HG02938 (cell line): ENCODE measurements at regions not wholly inside any gene's neighbourhood (a gene's known extent, or its start where the extent isn't known, plus 50 kb on each side); places are given as distances from the start of the nearest gene placed in this dataset.

Experiments used
- ATAC-seq: cut with Tn5 transposase; IDR thresholded peaks from one replicate; pipeline ENCODE4 v1.9.1; 2021; ENCODE audit warnings: mild to moderate bottlenecking, moderate library complexity; ENCODE audit not compliant: unreplicated experiment

- ATAC-seq, result no peak
Measured at GRCh38 chr4:30924495-30924894, 204.3 kb downstream of the PCDH7 start.

DNA sequence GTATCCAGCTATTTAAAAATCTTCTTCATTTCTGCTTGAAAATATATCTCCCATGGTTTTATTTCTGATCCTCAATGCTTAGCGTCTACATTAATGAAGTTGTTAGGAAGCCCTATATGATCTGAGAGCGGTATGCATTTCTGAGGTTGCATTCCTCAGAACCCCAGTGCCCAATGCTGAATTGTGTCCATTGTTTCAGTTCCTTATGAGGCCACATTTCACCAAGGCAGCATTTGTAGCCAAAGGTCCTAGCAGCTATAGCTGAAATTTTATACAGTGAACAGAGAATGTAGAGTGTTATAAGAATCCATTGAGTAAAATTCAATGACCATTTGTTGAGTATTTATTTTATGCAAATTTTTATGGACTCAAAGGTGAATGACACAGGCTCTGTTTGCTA is 209.5 kb downstream of the PCDH7 start:
- no peak for ATAC-seq

DNA sequence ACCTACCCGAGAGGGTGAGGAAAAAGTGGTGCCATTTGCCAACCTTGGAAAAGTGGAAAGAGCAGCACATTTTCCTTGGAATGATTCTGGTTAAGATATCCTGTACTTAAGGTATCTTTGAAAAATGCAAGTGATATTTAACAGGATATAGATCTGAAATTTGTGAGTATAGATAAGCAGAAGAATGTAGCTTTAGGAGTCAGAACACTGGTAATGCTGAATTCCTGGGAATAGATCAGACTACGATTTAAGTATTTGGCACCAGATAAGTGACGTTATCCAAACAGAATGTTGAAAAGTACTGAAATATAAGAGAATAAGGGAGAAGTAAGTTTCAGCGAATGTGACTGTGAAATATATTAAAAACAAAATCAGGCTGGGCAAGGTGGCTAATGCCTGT is 210.1 kb downstream of the PCDH7 start:
- ATAC-seq, result no peak

DNA sequence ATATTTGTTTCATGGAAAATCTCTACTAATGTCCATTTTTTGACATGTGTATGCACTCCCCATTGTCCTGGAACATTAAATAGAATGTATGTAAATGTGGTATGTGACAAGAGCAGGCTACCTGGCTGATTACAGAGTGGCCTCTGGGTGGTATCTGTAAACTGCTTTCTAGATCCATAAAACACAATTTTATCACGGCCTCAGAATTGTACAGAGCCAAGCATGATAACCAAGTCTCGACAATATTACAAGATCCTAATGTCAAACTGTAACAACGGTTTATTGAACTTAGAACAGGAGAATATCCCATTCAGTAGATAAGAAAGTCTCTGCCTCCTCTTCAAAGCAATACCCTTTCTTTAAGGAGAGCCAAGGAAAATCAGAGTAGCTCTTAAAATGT is 212.4 kb downstream of the PCDH7 start:
- ATAC-seq, result no peak

- no peak for ATAC-seq
Measured at GRCh38 chr4:30939069-30939468, 218.9 kb downstream of the PCDH7 start.

DNA sequence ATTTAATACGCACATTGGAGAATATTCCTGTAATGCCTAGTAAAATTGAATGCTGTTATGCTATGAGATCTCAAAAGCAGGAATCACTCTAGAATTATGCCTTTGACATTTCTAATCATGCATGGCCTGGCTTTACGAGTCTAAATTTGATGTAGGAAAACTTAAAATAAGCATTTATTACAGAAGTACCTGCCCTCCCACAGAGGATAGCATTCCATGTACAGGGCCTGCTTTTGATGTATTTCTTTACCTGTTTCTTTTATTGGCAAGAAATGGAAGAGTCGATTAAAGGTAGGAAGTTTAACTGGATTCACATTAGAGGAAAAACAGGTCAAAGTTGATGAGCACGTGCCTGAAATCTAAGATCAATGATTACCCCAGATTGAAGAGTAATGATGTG is 219.5 kb downstream of the PCDH7 start:
- no peak for ATAC-seq

- ATAC-seq, result no peak
Measured at GRCh38 chr4:30941641-30942040, 221.5 kb downstream of the PCDH7 start.

DNA sequence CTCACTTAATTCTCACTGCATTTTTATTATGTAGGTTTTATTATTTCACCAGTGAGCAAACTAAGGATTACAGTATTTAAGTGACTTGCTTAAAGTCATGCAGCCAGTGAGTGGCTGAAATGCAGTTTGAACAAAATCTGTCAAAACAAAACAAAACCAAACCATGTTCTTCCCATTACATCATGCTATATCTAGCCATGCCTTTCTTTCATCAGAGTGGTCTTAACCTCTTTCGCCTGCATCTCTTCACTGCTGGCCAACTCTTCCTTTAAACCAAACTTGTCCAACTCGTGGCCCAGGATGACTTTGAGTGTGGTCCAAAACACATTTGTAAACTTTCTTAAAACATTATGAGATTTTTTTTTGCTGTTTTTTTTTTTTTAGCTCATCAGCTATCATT is 223.2 kb downstream of the PCDH7 start:
- no peak for ATAC-seq

DNA sequence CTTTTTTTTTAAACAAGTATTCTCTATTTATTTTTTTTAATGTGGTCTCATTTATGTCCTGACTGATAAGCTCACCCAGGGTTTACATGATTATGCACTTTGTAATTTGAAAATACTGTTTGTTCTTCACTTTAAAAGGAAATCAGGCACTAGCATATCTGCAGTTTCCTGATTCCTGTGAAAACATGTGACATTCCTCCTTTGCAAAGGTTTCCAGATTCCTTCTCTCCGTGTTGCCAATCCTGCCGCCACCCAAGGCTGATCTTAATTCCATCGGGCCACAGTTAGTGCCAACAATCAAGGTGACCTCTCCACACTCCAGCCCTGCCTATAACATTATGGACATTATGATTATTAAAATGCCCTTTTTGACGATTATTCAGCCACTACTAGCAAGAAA is 225.4 kb downstream of the PCDH7 start:
- ATAC-seq, result no peak

GRCh38 chr4:30946288-30946687 is 226.1 kb downstream of the PCDH7 start:
- ATAC-seq, result no peak

GRCh38 chr4:30948653-30949052 is 228.5 kb downstream of the PCDH7 start:
- no peak for ATAC-seq

- ATAC-seq, result no peak
Measured at GRCh38 chr4:30950737-30951136, 230.6 kb downstream of the PCDH7 start.

GRCh38 chr4:30952526-30953219 is 232.5 kb downstream of the PCDH7 start:
- ATAC-seq, result no peak

DNA sequence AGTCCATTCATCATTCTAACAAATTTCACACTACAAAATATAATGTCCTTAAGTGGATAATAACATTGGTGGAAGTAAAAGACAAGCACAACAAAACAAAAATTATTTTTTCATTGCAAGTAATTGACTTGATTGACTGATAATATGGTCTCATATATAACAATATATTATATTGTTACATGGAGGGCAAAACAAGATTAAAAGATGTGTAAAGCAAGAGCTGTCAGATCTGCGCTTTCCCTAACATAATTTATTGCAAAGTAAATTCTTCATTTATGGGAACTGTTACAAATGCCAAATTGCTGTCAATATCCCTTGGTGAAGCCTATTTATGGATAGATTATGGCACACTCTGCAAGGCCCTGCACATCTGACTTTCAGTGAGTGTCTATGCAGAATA is 233.6 kb downstream of the PCDH7 start:
- no peak for ATAC-seq

DNA sequence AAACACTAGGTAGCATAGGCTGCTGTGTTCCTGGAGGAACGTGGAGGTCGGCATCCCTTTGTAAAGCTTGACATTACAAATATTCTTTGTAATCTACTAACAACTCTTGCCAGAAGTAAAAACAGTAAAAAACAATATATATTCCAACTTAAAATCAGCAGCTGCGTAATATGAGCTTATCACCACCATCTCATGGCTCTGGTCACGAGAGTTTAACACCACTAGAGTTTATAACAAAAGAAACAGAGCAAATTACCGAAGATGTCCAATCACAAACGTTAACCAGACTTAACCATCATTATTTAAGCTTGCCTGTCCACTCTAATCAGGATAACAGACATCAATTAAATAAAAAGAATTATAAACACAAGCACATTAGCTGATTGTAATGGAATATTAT is 236.7 kb downstream of the PCDH7 start:
- ATAC-seq, result no peak

DNA sequence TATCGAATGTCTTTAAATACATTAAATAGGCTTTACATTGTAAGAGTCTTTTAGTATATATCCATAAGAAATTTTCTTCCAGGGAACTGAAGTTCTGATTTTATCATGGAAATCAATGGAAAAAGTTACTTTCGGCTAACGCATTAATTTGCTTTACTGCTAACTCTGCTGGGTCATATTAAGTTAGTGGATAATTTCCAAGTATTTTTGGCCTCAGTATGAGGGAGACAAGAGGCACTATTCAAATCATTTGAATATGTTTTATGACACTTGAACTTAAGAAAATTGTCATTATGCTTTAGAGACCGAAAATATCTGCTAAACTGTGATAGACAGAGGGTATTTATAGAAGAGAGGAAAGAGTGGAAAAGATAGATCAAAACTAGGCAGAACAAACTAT is 237.5 kb downstream of the PCDH7 start:
- no peak for ATAC-seq

DNA sequence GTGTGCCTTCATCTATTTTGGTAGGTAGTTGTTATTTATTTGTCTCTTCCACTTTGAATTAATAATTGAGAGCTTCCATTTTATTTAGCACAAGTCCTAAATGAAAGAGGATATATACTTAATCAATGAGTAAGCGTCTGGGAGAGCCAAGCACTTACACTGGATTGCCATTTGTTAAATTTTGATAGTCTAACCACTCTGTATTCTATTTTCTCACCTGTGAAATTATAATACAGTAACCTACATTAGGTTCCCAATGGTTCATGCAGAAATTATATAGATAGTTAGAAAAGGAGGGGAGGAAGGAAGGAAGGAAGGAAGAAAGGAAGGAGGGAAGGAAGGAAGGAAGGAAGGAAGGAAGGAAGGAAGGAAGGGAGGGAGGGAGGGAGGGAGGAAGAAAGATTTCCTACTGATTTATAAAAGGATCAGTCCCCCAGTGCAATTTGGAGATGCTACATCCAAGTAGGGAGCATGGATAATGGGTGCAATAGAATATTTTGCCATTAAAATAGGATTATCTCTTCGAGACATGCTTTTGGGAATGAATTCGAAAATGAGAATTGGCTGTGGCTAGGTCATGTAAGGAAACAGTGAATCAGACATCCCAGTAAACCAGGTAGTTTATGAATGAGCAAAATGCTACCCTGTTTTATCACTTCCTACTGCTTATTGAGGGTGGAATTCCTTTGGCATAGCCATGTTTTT is 239.8 kb downstream of the PCDH7 start:
- no peak for ATAC-seq

GRCh38 chr4:30962939-30963338 is 242.8 kb downstream of the PCDH7 start:
- ATAC-seq, result no peak

DNA sequence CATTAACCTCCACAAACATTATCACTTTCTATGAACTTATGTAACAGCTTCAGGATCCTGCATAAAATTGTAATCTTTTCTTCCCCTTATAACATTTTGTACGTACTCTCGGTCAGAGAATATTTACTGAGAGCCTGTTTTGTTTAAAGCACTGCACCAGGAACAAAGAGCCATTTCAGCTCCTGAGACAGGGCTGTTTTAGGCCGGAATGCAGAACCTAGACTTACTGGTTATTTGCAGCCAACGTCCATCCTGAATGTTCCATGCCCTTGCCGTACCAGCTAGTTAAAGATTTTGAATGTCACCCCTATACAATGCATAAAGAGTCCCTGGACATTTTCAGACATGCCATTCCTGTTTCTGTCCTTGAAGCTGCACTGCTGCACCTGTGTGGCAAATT is 248.8 kb downstream of the PCDH7 start:
- no peak for ATAC-seq

- ATAC-seq, result no peak
Measured at GRCh38 chr4:30972542-30972941, 252.4 kb downstream of the PCDH7 start.

GRCh38 chr4:30973993-30974392 is 253.8 kb downstream of the PCDH7 start:
- ATAC-seq, result no peak

DNA sequence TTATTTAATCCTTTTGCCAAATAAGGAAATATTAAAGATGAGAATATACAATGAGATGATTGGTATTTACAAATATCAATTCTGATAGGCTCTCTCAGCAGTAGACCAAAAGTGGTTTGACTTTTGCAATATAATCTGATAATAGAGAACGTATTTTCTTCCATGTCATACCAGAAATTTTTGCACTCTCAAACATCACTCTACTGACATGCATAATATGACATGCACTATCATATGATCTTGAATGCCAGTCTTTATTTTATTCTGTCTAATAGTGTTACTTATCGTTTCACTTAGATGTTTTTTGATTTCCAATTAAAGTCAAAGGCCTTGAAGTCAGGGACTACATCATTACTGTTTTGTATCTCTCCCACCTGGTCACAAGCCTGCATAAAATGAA is 259.2 kb downstream of the PCDH7 start:
- no peak for ATAC-seq

DNA sequence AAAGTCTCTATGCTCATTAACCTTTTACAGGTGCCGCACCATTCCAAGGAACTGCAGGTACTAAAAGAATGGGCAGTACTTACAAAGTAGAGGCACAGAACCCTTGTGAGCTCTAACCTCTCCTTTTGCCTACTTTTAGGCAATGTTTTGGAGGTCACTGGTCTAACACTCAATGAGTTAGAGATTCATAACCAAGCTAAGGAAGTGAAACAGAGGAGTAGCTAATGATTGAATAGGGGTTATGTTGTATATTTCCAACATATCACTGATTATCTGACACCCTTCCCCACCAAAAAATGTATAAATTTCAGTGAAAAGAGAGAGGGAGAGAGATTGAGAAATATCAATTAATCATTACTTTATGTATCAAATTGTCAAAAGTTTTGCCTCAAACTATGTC is 269.3 kb downstream of the PCDH7 start:
- peak; percentile 75 for ATAC-seq
